CD4-positive, alpha-beta T cell treated with Interleukin-15 for 4 hours (primary cell): ENCODE measurements at regions not wholly inside any gene's neighbourhood (a gene's known extent, or its start where the extent isn't known, plus 50 kb on each side); places are given as distances from the start of the nearest gene placed in this dataset.
"Not testable (repeated sequence)": the region's sequence is repeated elsewhere in the genome, so short reads cannot be mapped to it uniquely, and the experiment has no call there.

Experiments
- DNase-seq: peaks from one replicate; pipeline ENCODE4 v3.0.0-alpha.2; 2020; ENCODE audit warnings: low spot score

DNA sequence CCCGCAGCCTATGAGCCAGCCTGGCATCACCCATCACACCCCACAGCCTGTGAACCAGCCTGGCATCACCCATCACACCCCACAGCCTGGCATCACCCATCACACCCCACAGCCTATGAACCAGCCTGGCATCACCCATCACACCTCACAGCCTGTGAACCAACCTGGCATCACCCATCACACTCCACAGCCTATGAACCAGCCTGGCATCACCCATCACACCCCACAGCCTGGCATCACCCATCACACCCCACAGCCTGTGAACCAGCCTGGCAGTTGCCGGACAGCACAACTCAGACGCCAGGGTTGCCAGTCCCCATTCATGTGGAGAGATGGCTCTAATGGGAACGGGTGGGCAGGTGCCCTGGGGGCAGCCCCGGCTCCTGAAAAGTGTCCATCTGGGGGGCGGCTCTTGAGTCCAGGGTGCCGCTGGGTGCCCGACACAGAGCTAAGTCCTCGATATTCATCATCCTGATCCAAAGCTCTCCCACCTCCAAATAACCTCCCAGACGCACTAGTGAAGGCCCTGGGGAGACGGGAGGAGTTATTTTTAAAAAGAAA is 116.9 kb upstream of the AFDN start:
- DNase-seq, result not testable (repeated sequence)

DNA sequence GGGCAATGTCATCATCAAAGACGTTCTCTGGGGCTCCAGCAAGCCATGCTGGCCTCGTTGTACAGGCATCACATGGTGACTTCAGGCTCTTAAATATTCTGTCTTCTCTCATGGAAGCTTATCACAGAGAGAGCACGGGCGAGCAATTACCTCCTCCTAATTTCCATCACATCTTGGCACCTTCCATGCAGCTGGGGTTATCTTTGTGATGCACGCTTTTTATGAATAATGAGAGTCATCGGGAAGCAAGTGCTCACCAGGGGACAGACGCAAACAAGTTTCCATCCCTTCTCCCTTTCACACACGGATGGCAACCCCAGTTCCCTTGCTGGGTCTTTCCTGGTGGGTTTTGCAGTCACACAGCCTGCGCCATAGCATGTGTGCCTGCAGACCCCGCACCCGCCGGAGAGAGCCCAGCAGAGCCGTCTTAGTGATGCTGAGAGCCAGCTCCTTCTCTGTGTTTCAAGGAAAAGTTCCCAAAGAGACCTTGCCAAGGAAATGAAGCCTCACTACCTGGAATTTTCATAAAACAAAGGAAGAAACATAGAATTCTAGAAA is 116.3 kb upstream of the AFDN start:
- no peak for DNase-seq

DNA sequence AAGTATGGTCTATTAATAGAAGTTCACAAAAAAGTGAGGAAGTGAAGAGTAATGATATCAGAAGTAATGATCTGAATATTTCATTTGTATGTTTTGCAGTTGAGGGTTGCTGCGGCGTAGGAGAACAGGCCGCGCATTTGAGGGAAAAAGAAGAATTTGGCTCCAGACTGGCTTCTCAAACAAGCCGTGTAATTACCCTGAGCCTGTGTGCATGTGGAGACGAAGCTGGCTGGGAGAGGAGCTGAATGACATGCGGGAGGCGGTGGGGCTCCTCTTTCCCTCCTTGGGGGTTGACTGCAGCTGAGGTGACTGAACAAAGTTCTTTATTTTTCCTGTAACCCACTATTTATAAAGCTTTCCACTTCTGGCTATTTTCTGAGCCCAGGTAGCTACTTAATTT is 115.5 kb upstream of the AFDN start:
- DNase-seq, result no peak

DNA sequence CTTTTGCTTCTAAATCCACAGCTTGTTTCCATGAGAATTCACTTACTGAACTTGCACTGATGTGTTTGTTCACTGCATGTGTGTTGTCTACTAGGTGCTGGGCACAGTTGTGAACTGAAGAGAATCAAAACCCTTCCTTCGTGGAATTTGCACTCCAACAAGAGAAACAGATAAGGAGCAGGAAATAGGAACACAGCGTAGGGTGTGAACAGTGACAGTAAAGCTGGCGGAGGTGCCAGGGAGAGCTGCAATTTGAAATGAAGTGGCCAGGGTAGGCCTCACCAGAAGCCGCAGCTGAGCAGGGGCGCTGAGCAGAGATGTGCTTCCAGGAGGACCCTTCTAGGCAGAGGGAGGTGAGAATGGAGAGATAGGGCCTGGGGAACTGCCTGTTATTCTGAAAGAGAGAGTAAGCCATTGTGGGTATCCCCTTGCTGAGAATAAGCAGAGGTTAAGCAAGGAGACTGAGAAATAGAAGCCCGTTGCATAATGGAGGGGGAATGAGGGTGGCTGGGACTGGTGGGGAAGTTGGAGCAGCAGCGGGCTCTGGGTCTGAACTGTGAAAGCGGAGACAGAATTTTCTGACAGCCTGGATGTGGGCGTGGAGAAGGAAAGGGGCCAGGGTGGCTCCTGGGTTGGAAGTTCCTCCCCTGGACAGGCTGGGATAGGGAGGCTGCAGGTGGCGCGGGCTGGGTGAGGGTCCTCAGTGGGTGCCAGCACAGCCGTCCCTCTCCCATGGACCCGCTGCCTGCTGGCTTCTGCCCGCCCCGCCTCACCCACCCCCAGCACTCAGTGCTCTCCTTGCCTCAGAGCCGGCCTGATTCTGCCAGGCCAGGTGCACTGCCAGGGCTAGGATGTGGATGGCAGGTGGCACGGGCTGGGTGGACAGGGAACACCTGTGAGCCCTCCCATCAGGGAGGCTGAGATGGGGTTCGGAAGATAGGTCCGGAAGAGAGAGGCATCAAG is 114.7 kb upstream of the AFDN start:
- no peak for DNase-seq

DNA sequence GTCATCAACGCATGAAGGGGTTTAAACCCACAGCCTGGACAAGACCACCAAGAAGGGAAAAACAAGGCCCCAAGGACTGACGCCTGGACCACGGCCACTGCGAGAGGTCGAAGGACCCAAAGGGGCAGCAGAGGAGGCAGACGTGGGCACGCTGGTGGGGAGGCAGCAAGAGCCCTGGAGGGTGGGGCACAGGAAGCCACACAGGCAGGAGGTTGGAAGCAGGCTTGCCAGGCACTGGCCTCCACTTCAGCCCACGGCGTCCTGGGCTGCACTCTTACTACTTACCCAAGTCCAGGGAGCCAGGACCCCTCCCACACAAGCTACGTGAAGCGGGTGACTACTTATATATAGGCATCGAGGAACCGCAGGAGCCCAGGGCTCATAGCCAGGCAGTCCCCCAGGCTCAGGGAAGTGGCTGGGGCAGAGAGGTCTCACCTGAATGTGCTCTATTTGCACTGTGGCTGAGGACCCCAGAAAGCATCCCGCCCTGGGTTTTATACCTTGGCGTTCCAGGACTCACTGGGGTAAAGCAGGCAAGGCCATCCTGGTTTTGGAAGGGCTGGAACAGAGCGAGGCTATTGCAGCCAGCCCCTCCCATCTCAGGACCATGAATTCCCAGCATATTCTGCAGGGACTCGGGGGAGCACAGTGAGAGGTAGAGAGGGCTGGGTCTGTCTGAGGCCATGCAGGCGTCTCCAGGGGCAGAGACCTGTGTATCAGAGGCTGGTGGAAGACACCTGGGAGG is 113.8 kb upstream of the AFDN start:
- no peak for DNase-seq

DNA sequence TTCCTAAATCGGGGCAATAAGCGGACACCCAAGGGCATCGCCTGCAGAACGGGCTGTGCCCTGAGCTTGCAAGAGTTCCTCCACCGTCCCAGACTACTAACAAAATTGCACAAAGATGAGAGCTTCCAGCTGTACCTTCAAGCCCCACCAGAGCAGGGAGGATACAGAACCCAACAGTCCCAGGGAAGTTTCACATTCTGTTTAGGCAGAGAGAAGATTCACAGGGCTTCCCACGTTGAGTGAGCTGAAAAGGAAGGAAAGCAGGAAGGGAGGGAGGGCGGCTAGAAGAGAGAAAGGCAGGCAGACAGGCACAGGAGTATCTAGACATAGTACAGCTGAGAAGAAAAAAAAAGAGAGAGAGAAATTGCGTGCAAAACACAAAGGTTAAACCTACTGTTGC is 112.6 kb upstream of the AFDN start:
- no peak for DNase-seq

DNA sequence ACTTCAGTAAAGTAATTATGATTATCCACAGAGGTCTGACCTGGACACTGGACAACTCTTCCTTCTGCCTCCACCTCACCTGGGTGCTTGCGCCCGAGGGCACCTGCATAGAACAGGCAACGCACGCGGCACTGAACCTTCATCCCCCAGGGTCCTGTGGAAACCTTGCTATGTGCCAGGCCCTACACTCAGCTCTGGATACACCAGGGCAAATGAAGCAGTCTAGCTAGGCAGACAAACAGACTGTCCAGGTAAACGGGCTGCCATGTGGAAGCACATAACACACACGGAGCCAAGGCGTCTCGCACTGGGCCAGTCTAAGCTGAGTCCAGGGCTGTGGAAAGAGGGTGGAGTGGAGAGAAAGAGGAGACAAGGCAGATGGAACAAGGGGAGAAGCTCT is 109.3 kb upstream of the AFDN start:
- DNase-seq, result no peak

DNA sequence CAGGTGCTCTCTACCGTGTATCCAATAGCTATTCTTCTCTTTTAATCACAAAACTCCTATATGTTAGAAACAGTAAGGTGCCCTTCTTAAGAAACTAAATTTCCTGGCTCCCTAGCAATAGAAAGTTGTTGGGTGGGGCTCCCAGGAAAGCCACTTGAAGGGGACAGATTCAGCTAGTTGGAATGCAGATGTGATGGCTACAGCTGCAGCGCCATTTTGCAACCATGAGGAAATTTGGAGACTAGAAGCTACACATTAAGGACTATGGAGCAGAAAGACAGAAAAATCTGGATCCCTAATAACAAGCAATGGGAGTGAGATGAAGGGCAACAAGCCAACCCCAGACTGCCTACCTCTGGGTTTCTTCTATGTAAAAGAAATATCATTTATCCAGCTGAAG is 108.8 kb upstream of the AFDN start:
- no peak for DNase-seq

DNA sequence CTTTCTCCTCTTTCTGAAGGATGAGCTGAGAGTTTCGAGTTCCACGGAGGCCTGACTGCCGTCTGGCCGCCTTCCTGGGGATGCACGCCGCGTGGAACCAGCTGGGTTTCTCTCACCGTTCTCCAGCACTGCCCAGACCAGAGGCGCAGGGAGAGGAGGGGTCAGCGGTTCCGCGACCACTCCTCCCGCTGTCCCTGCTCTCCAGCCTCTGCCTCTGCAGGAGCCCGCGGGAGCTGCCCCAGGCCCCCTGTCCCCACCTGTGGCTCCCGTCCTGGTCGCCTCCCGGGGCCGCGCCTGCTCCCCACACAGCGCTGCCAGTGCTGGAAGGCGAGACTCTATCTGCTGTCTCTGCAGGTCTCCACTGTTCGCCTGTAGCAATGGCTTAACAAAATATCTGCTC is 106.8 kb upstream of the AFDN start:
- no peak for DNase-seq

DNA sequence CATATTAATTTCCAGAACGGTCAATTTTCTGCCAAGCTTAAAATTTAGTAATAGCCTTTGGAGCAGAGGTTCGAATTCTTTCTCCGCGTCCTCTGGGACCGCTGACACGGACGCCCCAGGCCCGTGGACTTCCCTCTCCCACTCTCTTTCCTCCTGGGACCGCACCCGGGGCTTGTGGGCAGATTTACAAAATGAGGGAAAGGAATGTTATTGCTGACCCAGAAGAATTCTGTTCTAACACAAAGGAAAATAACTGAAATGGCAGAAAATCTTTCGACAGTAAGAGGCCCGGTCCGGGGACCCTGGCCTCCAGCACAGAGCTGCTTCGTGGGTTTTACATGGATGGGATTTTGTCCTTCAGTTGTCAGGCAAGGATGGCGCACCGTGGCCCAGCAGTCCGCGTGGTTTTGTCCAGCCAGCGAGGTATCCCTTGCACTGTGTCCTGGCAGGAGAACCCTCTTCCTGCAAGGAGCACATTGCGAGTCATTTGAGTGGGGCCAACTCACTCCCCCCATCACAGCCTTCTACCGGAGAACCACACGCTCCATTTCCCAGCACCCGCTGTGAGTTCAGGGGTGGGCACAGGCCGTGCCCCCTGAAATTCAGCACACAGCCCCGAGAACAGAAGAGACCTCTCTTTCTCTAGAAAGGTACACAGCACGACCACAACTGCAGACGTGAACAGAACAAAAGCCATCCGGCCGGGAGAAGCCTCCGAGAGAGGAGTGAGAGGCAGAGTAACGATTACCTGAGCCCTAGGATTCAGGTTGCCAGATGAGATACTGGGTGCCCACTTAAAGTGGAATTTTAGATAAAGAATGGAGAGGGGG is 106.0 kb upstream of the AFDN start:
- no peak for DNase-seq

DNA sequence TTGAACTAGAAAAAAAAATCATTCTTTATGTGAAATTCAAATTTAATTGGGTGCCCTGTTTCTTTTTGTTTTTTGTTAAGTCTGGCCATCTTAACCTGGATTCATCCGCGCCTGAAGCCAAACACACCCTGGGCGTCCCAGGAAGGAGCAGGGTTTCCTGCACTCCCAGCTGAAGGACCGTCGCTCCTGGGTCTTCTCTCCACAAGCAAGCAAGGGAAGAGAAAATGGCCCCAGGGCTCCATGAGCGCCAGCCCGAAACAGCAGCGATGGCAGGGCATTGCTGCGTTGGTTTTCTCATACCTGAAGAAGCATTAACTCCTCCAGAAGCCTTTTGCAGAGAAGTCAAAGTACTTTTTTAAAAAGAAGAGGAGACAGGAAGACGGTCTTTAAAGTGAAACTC is 105.4 kb upstream of the AFDN start:
- no peak for DNase-seq

DNA sequence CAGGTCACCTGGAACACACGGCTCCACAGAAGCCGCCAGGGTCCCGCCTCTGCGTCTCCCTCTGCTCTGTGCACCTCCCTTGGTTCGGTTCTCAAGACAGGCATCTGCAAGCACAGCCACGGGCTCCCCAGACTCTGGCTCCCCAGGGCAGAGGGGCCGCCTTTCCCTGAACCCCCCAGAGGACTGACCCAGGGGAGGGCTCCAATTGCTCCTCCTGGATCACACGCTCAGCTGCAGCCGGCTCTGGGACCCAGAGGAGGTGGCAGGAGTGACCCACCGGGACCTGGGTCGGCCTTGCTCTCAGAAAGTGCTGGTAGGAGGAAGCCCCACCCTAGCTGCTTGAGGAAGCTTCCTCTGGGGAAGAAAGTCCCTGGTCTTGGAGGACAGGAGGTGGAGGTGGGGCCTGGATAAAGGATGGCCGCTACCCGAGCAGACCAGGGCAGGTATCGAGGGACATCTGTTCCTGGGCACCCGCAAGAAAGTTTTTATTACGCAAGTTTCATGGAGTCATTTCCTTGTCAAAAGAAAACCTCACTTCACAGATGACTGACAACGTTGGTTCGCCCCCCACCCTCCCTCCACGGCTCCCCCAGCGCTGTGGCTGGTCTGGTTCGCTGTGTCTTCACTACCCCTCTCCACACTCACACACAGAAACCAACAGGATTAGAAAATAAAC is 103.9 kb upstream of the AFDN start:
- no peak for DNase-seq

DNA sequence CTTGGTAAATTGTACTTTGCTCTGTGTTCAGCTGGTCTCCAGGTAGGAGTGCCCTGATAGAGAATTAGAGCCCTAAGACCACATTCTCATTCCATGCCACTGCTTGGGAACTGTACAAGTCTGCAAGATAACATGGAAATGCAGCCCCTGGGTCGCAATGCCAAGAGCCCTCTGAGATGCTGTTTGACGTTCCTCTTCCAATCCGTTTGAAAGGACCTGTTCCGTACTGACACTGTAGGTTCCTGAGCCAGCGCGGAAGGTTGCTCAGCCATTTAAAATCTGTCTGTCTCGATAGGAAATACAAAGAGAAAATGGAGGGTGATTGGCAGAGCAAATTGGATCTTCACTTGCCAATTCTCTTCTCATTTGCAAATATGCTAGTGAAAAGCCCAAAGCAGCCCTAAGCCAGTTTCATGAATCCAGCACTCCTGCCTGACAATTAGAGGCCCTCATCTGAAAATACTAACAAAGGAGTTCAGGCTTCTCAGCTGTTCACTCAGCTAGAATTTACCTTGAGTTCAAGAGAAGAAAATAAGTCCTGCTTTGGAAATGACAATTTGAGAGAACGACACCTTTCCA is 100.6 kb upstream of the AFDN start:
- DNase-seq, result no peak

DNA sequence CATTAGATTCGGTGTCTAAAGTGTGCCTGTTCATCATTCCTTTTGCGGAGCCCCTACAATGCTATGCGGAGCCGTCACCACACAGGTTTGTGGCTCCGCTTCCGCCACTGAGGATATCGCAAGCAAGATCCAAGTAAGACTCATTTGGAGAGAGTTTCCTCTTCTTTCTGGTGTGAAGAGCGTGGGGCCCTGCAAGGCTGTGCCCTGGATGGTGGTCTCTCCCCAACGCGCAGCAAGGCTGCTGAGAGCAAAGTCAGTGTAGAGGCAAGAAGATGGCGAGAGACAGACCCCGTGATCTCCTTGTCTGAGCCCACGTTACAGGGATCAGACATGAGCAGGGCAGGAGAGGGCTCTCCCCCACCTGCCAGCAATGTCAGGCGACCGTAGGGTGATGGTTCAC is 96.3 kb upstream of the AFDN start:
- no peak for DNase-seq

DNA sequence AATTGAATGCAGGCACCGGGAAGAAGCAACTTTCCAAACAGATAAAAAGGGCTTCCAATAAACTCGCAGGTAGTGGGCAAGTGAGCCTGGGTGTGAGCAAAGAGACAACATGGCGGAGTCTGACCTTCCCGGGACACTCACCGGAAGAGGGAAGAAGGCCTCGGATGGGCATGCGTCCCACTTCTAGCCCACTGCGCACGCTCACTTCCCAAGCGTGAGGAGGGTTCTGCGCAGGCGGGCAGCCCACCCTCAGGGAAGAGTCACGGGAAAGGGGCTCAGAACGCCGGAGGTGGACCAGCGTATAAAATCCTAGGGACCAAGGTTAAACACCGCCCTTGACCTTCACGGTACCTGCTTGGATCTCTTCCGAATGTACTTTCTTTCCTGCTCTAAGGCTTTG is 95.5 kb upstream of the AFDN start:
- no peak for DNase-seq

DNA sequence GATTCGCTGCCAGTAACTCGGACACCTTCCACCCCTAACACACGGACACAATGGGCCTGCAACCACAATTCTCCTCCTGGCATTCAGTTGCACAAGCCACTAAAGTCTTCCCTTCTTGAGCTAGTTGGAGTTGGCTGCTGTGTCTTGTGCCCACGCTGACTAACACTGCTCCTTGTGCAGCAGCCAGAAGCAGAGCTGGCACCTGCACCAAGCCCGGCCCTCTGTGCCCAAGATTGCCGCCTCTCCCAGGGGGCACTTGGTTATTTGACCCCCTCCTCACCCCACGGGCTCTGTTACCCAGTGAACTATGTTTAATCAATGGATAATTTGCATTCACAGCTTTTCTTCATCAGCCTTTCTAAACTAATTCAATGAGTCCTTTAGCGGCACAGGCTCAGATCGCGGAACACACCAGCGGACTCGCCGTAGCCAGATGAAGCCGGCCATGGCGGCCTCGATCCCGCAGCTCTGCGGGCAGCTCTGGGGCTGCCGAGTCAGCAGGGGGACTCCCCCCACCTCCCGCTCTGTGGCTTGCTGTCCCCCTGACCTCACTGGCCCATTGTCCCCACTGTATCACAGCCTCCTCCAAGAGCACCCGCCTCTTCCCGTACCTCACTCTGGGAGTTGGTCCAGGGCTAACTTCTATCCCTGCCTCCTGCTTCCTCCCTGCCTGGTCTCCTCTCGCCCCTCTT is 94.8 kb upstream of the AFDN start:
- no peak for DNase-seq

DNA sequence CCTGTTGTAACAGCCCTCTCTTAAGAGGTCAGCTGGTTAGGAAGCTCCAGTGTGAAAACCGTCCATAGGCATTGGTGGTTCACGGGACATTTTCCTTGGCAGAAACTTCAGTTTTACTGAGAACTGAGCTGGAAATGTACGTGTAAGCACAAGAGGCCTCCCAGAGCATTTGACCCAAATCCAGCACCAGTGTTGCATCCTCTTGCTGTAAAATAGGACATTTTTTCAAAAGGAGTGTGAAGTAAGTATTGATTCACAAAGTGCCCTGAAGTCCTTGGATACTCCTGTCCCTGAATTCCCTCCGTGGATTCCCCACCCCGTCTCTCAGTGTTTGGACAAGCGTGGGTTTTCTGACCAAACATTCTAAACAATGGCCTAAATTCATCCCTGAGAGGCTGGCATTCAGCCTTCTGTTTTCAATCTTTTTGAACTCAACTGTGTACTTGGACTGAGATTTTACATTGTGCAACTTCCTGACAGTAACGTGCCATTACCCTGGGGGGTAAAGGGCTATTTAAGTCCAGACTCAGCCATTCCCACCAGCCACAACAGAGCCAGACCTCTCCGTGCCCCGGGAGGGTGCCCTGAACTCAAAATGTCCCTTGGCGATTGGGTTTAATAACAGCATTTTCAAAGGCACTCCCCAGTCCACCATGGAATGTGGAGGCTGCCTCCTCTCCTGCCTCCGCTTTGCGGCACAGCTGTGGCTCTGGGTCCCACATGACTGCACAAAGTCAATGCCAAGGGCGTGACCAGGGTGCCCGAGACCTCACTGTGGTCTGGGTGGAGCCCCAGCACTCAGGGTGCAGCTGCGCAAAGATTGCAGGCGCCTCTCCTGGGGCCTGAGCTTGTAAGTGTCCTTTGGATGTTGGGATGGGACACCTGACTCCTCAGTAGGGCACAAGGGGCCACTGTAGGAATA is 92.7 kb upstream of the AFDN start:
- DNase-seq, result no peak

DNA sequence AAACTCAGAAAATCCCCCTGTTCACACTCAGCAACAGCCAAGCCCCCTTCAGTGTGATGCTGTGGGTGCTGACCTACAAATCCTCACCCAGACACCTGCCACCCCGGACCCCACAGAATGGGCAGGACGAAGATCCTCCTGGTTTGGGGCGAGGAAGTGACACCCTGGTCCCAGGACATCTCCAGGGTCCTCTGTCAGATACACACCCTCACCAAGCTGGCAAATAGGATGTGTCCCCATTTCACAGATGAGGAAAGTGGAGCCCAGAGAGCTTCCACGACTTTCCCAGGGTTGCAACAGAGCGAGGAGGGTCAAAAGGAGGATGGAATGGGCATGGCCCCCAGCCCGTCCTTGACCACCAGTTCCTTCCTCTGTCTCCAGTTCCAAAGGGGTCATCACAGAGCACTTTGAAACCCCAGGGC is 92.0 kb upstream of the AFDN start:
- DNase-seq, result no peak
